SU-DHL-6 (cell line): ENCODE measurements at regions not wholly inside any gene's neighbourhood (a gene's known extent, or its start where the extent isn't known, plus 50 kb on each side); places are given as distances from the start of the nearest gene placed in this dataset.
"Not testable (repeated sequence)": the region's sequence is repeated elsewhere in the genome, so short reads cannot be mapped to it uniquely, and the experiment has no call there.

ENCODE experiments used
- H2AFZ ChIP-seq: fragments of 200-600 bp; sonication (generic); 2 replicates; pipeline ENCODE4 v1.6.1; 2014; ENCODE audit warnings: low read depth, mild to moderate bottlenecking, moderate library complexity, mixed read lengths, antibody characterized with exemption, low read length; ENCODE audit not compliant: severe bottlenecking
- H3F3A ChIP-seq: fragments of 200-600 bp; shearing (Covaris generic); 2 replicates; pipeline ENCODE4 v1.6.0; 2016; ENCODE audit warnings: antibody characterized with exemption, mild to moderate bottlenecking; ENCODE audit not compliant: insufficient read depth
- H3K27ac ChIP-seq: fragments of 200-600 bp; sonication (generic); 2 replicates; pipeline ENCODE4 v1.5.1; 2016; ENCODE audit warnings: low read depth, mild to moderate bottlenecking, low read length, moderate library complexity, mixed read lengths
- H3K27me3 ChIP-seq: fragments of 200-600 bp; sonication (generic), shearing (Covaris generic); 2 replicates; pipeline ENCODE4 v1.6.0; 2014; ENCODE audit warnings: mild to moderate bottlenecking, low read length
- H3K36me3 ChIP-seq: fragments of 200-600 bp; sonication (generic); 2 replicates; pipeline ENCODE4 v1.6.1; 2014; ENCODE audit warnings: mild to moderate bottlenecking, low read length, mixed read lengths
- H3K4me2 ChIP-seq: fragments of 300-600, 200-600 bp; shearing (Covaris generic), sonication (generic); 2 replicates; pipeline ENCODE4 v1.6.0; 2014; ENCODE audit warnings: low read length, low read depth, mild to moderate bottlenecking; ENCODE audit not compliant: poor library complexity, severe bottlenecking
- H3K4me3 ChIP-seq: fragments of 200-600 bp; sonication (generic); 2 replicates; pipeline ENCODE4 v1.5.1; 2014; ENCODE audit warnings: antibody characterized with exemption, low read length, mild to moderate bottlenecking, mixed read lengths; ENCODE audit not compliant: insufficient read depth, poor library complexity, severe bottlenecking
- H3K79me2 ChIP-seq: fragments of 200-600 bp; sonication (generic); 2 replicates; pipeline ENCODE4 v1.6.1; 2014; ENCODE audit warnings: mild to moderate bottlenecking, low read length, moderate library complexity; ENCODE audit not compliant: insufficient read depth
- H3K9ac ChIP-seq: fragments of 200-600 bp; sonication (generic); 2 replicates; pipeline ENCODE4 v1.7.0; 2014; ENCODE audit warnings: mild to moderate bottlenecking, low read length
- H3K9me2 ChIP-seq: fragments of 200-600 bp; sonication (generic); replicated peaks from 2 replicates; pipeline ENCODE4 v1.6.1; 2014; ENCODE audit warnings: low read length; ENCODE audit not compliant: insufficient read depth
- H3K9me3 ChIP-seq: fragments of 200-600 bp; sonication (generic); 2 replicates; pipeline ENCODE4 v1.6.1; 2014; ENCODE audit warnings: low read length, mixed read lengths; ENCODE audit not compliant: insufficient read depth
- H4K20me1 ChIP-seq: fragments of 200-600 bp; sonication (generic); 2 replicates; pipeline ENCODE4 v1.6.1; 2014; ENCODE audit warnings: low read depth, mild to moderate bottlenecking, antibody characterized with exemption, low read length, moderate library complexity, mixed read lengths

- not testable (repeated sequence) for H3K27me3 ChIP-seq, H3K9ac ChIP-seq, H2AFZ ChIP-seq, H3K4me3 ChIP-seq, H3K9me2 ChIP-seq, H3K27ac ChIP-seq, H4K20me1 ChIP-seq, H3K4me2 ChIP-seq, H3K36me3 ChIP-seq, H3K9me3 ChIP-seq, H3K79me2 ChIP-seq, H3F3A ChIP-seq
Observed at GRCh38 chr2:91598519-91598918, 2907.0 kb downstream of the RPIA start.

GRCh38 chr2:91599000-91599399 is 2907.5 kb downstream of the RPIA start:
- not testable (repeated sequence) for H3K9me3 ChIP-seq, H3K27ac ChIP-seq, H2AFZ ChIP-seq, H3K9ac ChIP-seq, H3K27me3 ChIP-seq, H3F3A ChIP-seq, H3K79me2 ChIP-seq, H3K4me2 ChIP-seq, H3K4me3 ChIP-seq, H4K20me1 ChIP-seq, H3K36me3 ChIP-seq, H3K9me2 ChIP-seq

DNA sequence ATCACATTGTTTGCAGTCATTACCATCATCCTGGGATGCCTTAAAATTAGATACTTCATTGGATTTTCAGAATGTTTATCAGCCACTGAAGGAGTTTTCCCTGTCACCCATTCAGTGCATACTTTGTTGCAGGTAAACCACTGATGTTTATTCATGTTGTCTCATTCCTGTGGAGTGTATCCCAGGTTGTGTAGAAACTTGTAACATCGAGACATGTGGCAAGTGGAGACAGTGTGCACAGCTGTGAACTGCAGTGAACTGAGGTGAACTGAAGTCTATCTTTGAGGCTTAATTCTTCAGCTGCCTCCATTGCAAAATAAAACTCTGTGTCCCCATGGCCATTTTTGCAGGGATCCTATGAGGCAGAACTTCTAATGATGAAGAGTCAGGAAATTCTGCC is 2911.4 kb downstream of the RPIA start:
- H3K36me3 ChIP-seq, H3F3A ChIP-seq, H3K9me2 ChIP-seq, H3K27ac ChIP-seq, H3K9ac ChIP-seq, H3K27me3 ChIP-seq, H3K4me3 ChIP-seq, H4K20me1 ChIP-seq, H3K4me2 ChIP-seq, H3K9me3 ChIP-seq, H3K79me2 ChIP-seq, H2AFZ ChIP-seq: not testable (repeated sequence)

GRCh38 chr2:91603996-91604395 is 2912.5 kb downstream of the RPIA start:
- H3K9me2 ChIP-seq, H3K27me3 ChIP-seq, H3K4me3 ChIP-seq, H3K9ac ChIP-seq, H3F3A ChIP-seq, H3K4me2 ChIP-seq, H3K27ac ChIP-seq, H4K20me1 ChIP-seq, H2AFZ ChIP-seq, H3K36me3 ChIP-seq, H3K9me3 ChIP-seq, H3K79me2 ChIP-seq: not testable (repeated sequence)

- H3K9ac ChIP-seq, H3K9me2 ChIP-seq, H3K4me3 ChIP-seq, H3K4me2 ChIP-seq, H3K79me2 ChIP-seq, H3K27me3 ChIP-seq, H4K20me1 ChIP-seq, H3K36me3 ChIP-seq, H3F3A ChIP-seq, H2AFZ ChIP-seq, H3K9me3 ChIP-seq, H3K27ac ChIP-seq: not testable (repeated sequence)
Observed at GRCh38 chr2:91604629-91605028, 2913.2 kb downstream of the RPIA start.

GRCh38 chr2:91623739-91624138 is 2932.3 kb downstream of the RPIA start:
- H3K27me3 ChIP-seq, H3F3A ChIP-seq, H3K9me2 ChIP-seq, H3K27ac ChIP-seq, H3K4me2 ChIP-seq, H3K4me3 ChIP-seq, H3K9me3 ChIP-seq, H3K9ac ChIP-seq, H2AFZ ChIP-seq, H3K79me2 ChIP-seq, H3K36me3 ChIP-seq, H4K20me1 ChIP-seq: not testable (repeated sequence)

DNA sequence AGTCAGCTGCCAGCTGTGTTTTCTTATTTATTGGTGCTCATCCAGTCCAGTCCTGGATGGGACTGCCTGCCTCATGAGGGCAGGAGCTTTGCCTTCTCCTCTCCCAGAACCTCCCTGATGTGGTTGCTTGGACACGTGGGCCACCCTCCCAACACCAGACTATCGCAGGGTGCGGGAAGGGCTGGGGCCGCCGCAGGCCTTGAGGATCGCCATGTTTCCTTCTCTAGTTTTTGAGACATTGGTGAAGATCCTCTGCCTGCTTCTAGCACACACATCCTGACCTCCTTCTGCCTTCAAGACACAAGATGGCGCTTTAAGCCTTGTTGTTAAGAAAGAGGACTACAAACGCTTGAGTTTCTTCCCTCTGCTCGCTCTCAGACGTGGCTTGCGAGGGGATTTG is 2937.0 kb downstream of the RPIA start:
- not testable (repeated sequence) for H3K79me2 ChIP-seq, H3K9me3 ChIP-seq, H3K9ac ChIP-seq, H3K4me3 ChIP-seq, H3K9me2 ChIP-seq, H3K27ac ChIP-seq, H4K20me1 ChIP-seq, H3K27me3 ChIP-seq, H2AFZ ChIP-seq, H3K36me3 ChIP-seq, H3F3A ChIP-seq, H3K4me2 ChIP-seq

DNA sequence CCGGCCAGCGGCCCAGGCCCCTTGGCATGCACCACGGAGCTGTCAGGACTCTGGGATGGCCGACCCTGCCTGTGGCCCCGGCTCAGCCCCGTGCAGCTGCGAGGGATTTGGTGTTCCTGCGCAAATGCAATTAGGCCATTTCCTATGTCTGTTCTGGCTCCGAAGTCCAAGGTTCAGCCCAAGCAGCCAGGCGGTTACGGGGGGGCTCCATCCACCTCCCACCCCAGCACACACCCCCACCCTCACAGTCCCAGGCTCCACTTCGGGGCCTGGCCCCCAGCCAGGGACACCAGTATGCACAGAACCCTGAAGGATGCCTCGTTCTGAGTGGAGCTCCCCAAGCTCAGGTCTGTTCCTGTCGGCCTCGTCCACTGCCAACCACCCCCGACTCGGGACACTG is 2965.7 kb downstream of the RPIA start:
- not testable (repeated sequence) for H4K20me1 ChIP-seq, H2AFZ ChIP-seq, H3K36me3 ChIP-seq, H3K79me2 ChIP-seq, H3K4me3 ChIP-seq, H3K9me3 ChIP-seq, H3K9ac ChIP-seq, H3K4me2 ChIP-seq, H3F3A ChIP-seq, H3K27ac ChIP-seq, H3K9me2 ChIP-seq, H3K27me3 ChIP-seq
